HCT116 (cell line): ENCODE measurements at regions not wholly inside any gene's neighbourhood (a gene's known extent, or its start where the extent isn't known, plus 50 kb on each side); places are given as distances from the start of the nearest gene placed in this dataset.

Experiments used
- CEBPB ChIP-seq: IDR thresholded peaks from 2 replicates; pipeline ENCODE4 v1.6.1; 2012; ENCODE audit warnings: low read depth
- EZH2 ChIP-seq: fragments of 200-600 bp; sonication (generic); IDR thresholded peaks from 2 replicates; pipeline ENCODE4 v1.6.1; 2017; ENCODE audit warnings: antibody characterized with exemption, mixed run types
- POLR2A ChIP-seq: IDR thresholded peaks from 2 replicates; pipeline ENCODE4 v1.7.0; 2011; ENCODE audit warnings: borderline replicate concordance; ENCODE audit not compliant: insufficient read depth, insufficient read length; ENCODE audit errors: extremely low read depth
- POLR2AphosphoS5 ChIP-seq: IDR thresholded peaks from 2 replicates; pipeline ENCODE4 v1.6.1; 2011; ENCODE audit warnings: mild to moderate bottlenecking, low read depth, low read length, moderate library complexity
- RAD21 ChIP-seq: IDR thresholded peaks from 2 replicates; pipeline ENCODE4 v1.6.1; 2012; ENCODE audit warnings: low read depth, mild to moderate bottlenecking
- SIN3A ChIP-seq: IDR thresholded peaks from 2 replicates; pipeline ENCODE4 v1.6.1; 2012; ENCODE audit warnings: low read depth
- SP1 ChIP-seq: IDR thresholded peaks from 2 replicates; pipeline ENCODE4 v1.6.1; 2012; ENCODE audit warnings: low read depth
- SRF ChIP-seq: IDR thresholded peaks from 2 replicates; pipeline ENCODE4 v1.6.1; 2012; ENCODE audit warnings: low read depth
- ZNF274 ChIP-seq: fragments of 200-500 bp; sonication (Bioruptor generic); IDR thresholded peaks from 2 replicates; pipeline ENCODE4 v1.6.1; 2014; ENCODE audit warnings: mild to moderate bottlenecking, low read depth, low read length, inconsistent platforms
- TF ChIP-seq, protein P1 (sequence below), 3 experiments: fragments of 200-600 bp in 1 of 3; sonication (generic) in 1 of 3; IDR thresholded peaks in 2 of 3; conservative IDR thresholded peaks in 1 of 3; 2 replicates each; pipeline ENCODE4 v1.5.1; 2012 to 2017; ENCODE audit warnings: low read depth in 2 of 3, low read length in 2 of 3, antibody characterized with exemption in 1 of 3, borderline replicate concordance in 1 of 3, control low read depth in 1 of 3, mild to moderate bottlenecking in 1 of 3, mixed read lengths in 1 of 3, mixed run types in 1 of 3, moderate library complexity in 1 of 3; ENCODE audit not compliant: insufficient read depth in 1 of 3
- TF ChIP-seq, protein P2 (sequence below): IDR thresholded peaks from 2 replicates; pipeline ENCODE4 v1.6.1; 2012; ENCODE audit warnings: low read depth
- TF ChIP-seq, protein P3 (sequence below): IDR thresholded peaks from 2 replicates; pipeline ENCODE4 v1.6.1; 2012
- TF ChIP-seq, protein P4 (sequence below): IDR thresholded peaks from 2 replicates; pipeline ENCODE4 v1.6.1; 2012

DNA sequence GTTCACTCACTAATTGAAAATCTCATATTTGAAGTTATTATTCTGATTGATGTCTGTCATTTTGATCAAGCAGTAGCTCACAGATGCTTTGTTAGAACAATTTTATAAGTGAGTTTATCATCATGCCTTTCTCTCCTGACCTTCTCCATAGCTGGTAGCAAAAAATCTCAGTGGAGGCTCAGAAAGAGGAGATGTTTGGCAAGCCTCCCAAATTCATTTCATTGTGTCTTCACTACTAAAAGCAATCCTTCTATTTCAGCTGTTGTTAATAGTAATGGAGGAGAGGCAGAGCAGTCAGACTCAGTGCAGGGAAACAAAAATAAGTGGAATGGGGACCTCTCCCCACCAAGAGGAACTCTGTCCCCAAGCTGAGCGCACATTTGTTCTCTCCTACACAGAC, 2127.8 kb upstream of the CELF4 start:
- TF ChIP-seq, protein P1, sequence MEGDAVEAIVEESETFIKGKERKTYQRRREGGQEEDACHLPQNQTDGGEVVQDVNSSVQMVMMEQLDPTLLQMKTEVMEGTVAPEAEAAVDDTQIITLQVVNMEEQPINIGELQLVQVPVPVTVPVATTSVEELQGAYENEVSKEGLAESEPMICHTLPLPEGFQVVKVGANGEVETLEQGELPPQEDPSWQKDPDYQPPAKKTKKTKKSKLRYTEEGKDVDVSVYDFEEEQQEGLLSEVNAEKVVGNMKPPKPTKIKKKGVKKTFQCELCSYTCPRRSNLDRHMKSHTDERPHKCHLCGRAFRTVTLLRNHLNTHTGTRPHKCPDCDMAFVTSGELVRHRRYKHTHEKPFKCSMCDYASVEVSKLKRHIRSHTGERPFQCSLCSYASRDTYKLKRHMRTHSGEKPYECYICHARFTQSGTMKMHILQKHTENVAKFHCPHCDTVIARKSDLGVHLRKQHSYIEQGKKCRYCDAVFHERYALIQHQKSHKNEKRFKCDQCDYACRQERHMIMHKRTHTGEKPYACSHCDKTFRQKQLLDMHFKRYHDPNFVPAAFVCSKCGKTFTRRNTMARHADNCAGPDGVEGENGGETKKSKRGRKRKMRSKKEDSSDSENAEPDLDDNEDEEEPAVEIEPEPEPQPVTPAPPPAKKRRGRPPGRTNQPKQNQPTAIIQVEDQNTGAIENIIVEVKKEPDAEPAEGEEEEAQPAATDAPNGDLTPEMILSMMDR (IDR thresholded peaks at IDR 0.05 in 2 of 3, conservative IDR thresholded peaks at IDR 0.05 in 1 of 3; ENCODE audit: borderline replicate concordance in 1 of 3, insufficient read depth in 1 of 3, low read depth in 2 of 3, low read length in 2 of 3): no peak
- TF ChIP-seq, protein P2, sequence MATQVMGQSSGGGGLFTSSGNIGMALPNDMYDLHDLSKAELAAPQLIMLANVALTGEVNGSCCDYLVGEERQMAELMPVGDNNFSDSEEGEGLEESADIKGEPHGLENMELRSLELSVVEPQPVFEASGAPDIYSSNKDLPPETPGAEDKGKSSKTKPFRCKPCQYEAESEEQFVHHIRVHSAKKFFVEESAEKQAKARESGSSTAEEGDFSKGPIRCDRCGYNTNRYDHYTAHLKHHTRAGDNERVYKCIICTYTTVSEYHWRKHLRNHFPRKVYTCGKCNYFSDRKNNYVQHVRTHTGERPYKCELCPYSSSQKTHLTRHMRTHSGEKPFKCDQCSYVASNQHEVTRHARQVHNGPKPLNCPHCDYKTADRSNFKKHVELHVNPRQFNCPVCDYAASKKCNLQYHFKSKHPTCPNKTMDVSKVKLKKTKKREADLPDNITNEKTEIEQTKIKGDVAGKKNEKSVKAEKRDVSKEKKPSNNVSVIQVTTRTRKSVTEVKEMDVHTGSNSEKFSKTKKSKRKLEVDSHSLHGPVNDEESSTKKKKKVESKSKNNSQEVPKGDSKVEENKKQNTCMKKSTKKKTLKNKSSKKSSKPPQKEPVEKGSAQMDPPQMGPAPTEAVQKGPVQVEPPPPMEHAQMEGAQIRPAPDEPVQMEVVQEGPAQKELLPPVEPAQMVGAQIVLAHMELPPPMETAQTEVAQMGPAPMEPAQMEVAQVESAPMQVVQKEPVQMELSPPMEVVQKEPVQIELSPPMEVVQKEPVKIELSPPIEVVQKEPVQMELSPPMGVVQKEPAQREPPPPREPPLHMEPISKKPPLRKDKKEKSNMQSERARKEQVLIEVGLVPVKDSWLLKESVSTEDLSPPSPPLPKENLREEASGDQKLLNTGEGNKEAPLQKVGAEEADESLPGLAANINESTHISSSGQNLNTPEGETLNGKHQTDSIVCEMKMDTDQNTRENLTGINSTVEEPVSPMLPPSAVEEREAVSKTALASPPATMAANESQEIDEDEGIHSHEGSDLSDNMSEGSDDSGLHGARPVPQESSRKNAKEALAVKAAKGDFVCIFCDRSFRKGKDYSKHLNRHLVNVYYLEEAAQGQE: no peak
- TF ChIP-seq, protein P3, sequence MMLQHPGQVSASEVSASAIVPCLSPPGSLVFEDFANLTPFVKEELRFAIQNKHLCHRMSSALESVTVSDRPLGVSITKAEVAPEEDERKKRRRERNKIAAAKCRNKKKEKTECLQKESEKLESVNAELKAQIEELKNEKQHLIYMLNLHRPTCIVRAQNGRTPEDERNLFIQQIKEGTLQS: no peak
- TF ChIP-seq SRF (no peak), SIN3A (no peak), POLR2AphosphoS5 (no peak), POLR2A (no peak), SP1 (no peak), CEBPB (no peak), RAD21 (no peak), EZH2 (no peak), ZNF274 (no peak)
- TF ChIP-seq, protein P4, sequence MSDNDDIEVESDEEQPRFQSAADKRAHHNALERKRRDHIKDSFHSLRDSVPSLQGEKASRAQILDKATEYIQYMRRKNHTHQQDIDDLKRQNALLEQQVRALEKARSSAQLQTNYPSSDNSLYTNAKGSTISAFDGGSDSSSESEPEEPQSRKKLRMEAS: no peak
